ENCODE measurements at regions not wholly inside any gene's neighbourhood (a gene's known extent, or its start where the extent isn't known, plus 50 kb on each side); places are given as distances from the start of the nearest gene placed in this dataset.

GRCh38 chr18:6646801-6647200 lies 82.7 kb upstream of the ARHGAP28 start:
- no peak for TF ChIP-seq CTCF (IDR thresholded peaks at IDR 0.05; ENCODE audit: insufficient read depth, low read length, poor library complexity, severe bottlenecking)
- no peak for TF ChIP-seq EZH2phosphoT487 (conservative IDR thresholded peaks at IDR 0.05; ENCODE audit: low read length)

All from SU-DHL-6 (cell line).